Neutrophil (primary cell): ENCODE measurements at regions not wholly inside any gene's neighbourhood (a gene's known extent, or its start where the extent isn't known, plus 50 kb on each side); places are given as distances from the start of the nearest gene placed in this dataset.

ENCODE experiments used
- H3K27ac ChIP-seq: fragments of 200-600 bp; sonication (generic); 2 replicates; pipeline ENCODE4 v1.5.1; 2016; ENCODE audit warnings: mild to moderate bottlenecking, moderate library complexity
- H3K27me3 ChIP-seq: fragments of 200-600 bp; sonication (generic); 2 replicates; pipeline ENCODE4 v1.6.0; 2016; ENCODE audit warnings: mild to moderate bottlenecking
- H3K36me3 ChIP-seq: fragments of 200-600 bp; sonication (generic); 2 replicates; pipeline ENCODE4 v1.5.1; 2017
- H3K4me1 ChIP-seq, 2 experiments: fragments of 200-600 bp in 1 of 2; sonication (generic) in 1 of 2; 1 replicate in 1 of 2; 2 replicates in 1 of 2; pipeline versions ENCODE4 v1.5.1 to v1.6.1; 2013 to 2016; ENCODE audit warnings: low read depth in 1 of 2, low read length in 1 of 2, mild to moderate bottlenecking in 1 of 2, moderate library complexity in 1 of 2; ENCODE audit not compliant: control insufficient read depth in 1 of 2, insufficient read depth in 1 of 2
- H3K4me3 ChIP-seq, 2 experiments: fragments of 200-600 bp in 1 of 2; sonication (generic) in 1 of 2; 1 replicate in 1 of 2; 2 replicates in 1 of 2; pipeline ENCODE4 v1.5.1; 2013 to 2016; ENCODE audit warnings: low read depth in 1 of 2, low read length in 1 of 2, mild to moderate bottlenecking in 1 of 2, moderate library complexity in 1 of 2
- H3K9me3 ChIP-seq: fragments of 200-600 bp; sonication (generic); 2 replicates; pipeline ENCODE4 v1.5.1; 2016
- CTCF ChIP-seq: fragments of 200-600 bp; sonication (generic); IDR thresholded peaks from 2 replicates; pipeline ENCODE4 v1.5.1; 2016; ENCODE audit warnings: antibody characterized with exemption

GRCh38 chrX:43313035-43313434 lies 343.1 kb upstream of the MAOA start:
- TF ChIP-seq CTCF = no peak
- no peaks in the 10 kb centered on the region for H3K27me3 ChIP-seq
- no peak overlapping the region for H3K27ac ChIP-seq
- no peaks in the 10 kb centered on the region for H3K4me1 ChIP-seq
- no peak overlapping the region for H3K4me3 ChIP-seq
- H3K36me3 ChIP-seq = no peaks in the 10 kb centered on the region
- H3K9me3 ChIP-seq = no peaks in the 10 kb centered on the region

DNA sequence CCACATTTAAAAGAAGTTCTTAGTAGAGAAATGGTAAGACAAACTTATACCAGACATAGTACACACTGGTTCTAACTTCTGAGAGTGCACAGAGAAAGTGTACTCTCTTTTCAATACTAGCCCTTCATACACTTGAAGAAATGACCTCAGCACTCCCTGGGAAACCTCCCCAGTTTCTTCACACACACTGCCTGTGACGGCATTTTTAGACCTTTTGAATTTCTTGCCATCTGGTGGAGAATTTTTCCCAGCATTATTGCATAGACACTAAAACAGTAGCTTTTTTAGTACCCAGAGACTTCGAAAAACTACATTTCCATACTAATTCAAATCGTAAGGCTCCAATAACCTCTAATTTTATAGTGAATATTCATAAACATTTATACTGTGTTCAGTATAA lies 341.6 kb upstream of the MAOA start:
- no peaks in the 10 kb centered on the region for H3K27me3 ChIP-seq
- no peak for TF ChIP-seq CTCF
- H3K4me1 ChIP-seq = no peaks in the 10 kb centered on the region
- H3K36me3 ChIP-seq = no peaks in the 10 kb centered on the region
- no peak overlapping the region for H3K27ac ChIP-seq
- no peak overlapping the region for H3K4me3 ChIP-seq
- H3K9me3 ChIP-seq = no peaks in the 10 kb centered on the region

- Histone ChIP-seq H3K9me3 (no peaks in the 10 kb centered on the region), H3K4me1 (no peaks in the 10 kb centered on the region), H3K27me3 (no peaks in the 10 kb centered on the region), H3K4me3 (no peak overlapping the region), H3K36me3 (no peaks in the 10 kb centered on the region), H3K27ac (no peak overlapping the region)
- TF ChIP-seq CTCF = no peak
These were observed 340.5 kb upstream of the MAOA start for GRCh38 chrX:43315622-43316021.

GRCh38 chrX:43316146-43316545 lies 340.0 kb upstream of the MAOA start:
- no peaks in the 10 kb centered on the region for H3K27me3 ChIP-seq
- no peaks in the 10 kb centered on the region for H3K36me3 ChIP-seq
- no peak overlapping the region for H3K27ac ChIP-seq
- no peak overlapping the region for H3K4me3 ChIP-seq
- TF ChIP-seq CTCF = no peak
- no peaks in the 10 kb centered on the region for H3K9me3 ChIP-seq
- H3K4me1 ChIP-seq = no peaks in the 10 kb centered on the region

GRCh38 chrX:43317378-43317777 lies 338.7 kb upstream of the MAOA start:
- Histone ChIP-seq H3K4me1 (no peaks in the 10 kb centered on the region), H3K4me3 (no peak overlapping the region)
- no peak for TF ChIP-seq CTCF

DNA sequence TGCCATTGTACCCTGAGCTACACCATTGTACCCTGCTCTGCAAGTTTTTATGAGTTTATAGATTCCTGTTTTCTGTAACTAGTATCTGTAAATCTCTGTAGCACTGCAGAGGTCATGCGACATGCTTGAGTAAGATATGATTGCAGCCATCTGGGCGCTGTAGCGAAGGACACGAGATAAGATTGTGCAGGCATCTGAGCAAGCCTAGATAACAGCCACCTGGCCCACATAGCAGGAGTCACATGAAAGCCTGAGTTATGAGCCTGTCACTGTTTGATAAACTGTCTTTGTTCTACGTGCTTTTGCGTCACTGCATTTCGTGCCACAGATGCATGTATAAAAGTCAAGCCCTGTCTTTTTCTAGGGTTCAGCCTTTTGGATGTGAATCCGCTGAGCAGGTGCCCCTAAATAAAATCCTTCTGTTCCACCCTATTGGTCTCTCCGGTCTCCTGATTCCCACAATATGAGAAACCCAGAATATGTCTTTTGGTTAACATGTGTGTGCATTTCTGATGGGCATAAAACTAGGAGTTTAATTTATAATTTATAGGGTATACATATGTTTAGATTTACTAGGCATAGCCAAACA lies 327.6 kb upstream of the MAOA start:
- Histone ChIP-seq H3K4me3 (no peak overlapping the region), H3K27ac (no peak overlapping the region), H3K4me1 (no peaks in the 10 kb centered on the region), H3K9me3 (no peaks in the 10 kb centered on the region), H3K36me3 (no peaks in the 10 kb centered on the region), H3K27me3 (no peaks in the 10 kb centered on the region)
- no peak for TF ChIP-seq CTCF

More at GRCh38 chrX:43317378-43317777, 338.7 kb upstream of the MAOA start:
- Histone ChIP-seq H3K9me3 (no peaks in the 10 kb centered on the region), H3K36me3 (no peaks in the 10 kb centered on the region), H3K27me3 (no peaks in the 10 kb centered on the region), H3K27ac (no peak overlapping the region)
